HCT116 (cell line): ENCODE measurements at regions not wholly inside any gene's neighbourhood (a gene's known extent, or its start where the extent isn't known, plus 50 kb on each side); places are given as distances from the start of the nearest gene placed in this dataset.
A peak's percentile ranks its signal among the peaks of the same experiment; 100 is the strongest.

Source experiments
- CTCF ChIP-seq, 3 experiments: fragments of 200-600 bp in 1 of 3; sonication (generic) in 1 of 3; IDR thresholded peaks in 2 of 3; conservative IDR thresholded peaks in 1 of 3; 2 replicates each; pipeline ENCODE4 v1.5.1; 2012 to 2017; ENCODE audit warnings: low read depth in 2 of 3, low read length in 2 of 3, antibody characterized with exemption in 1 of 3, borderline replicate concordance in 1 of 3, control low read depth in 1 of 3, mild to moderate bottlenecking in 1 of 3, mixed read lengths in 1 of 3, mixed run types in 1 of 3, moderate library complexity in 1 of 3; ENCODE audit not compliant: insufficient read depth in 1 of 3
- REST ChIP-seq: IDR thresholded peaks from 2 replicates; pipeline ENCODE4 v1.6.1; 2012; ENCODE audit warnings: low read depth
- TF ChIP-seq, protein P1 (sequence below): IDR thresholded peaks from 2 replicates; pipeline ENCODE4 v1.6.1; 2012

DNA sequence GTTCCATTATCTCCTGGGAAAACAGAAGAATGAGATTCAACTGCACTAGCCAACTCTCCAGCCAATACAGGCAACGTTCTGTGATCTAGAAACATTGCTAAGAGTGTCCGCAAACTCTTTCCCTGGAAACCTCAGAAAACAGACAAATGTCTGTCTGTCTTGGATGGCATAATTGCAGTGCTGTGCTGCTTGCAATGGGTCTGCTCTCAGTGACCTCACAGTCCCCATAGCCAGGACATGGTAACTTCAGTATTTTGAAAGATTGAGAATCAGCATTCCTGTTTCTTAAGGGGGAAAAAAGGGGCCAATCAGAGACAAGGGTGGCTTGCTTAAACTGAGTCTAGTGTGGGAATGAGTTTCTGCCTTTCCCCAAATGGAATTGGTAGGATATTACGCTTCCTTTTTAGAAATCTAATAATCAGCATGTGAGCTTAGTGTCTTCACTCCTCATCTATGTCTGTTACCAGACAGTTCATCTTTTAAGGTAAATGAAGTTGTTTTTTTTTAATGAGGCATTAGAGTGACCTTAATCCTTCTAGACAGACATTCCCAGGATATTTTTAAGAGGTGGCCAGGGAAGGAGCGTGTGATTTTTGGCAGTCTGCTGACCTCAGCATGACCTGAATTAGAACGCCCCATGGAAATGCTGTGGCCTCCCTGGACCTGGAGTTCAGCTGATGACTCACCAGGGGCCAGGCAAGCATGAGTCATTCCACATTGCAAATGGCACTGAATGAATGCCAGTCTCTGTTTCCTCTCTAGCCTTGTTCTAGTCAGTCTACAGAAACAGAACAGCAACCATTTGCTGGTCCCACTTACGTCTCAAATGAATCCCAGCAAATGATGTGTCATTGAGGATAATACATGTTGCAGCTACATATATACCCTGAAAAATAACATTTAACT lies 210.2 kb upstream of the ACTBL2 start:
- TF ChIP-seq REST (no peak), CTCF (IDR thresholded peaks at IDR 0.05 in 2 of 3, conservative IDR thresholded peaks at IDR 0.05 in 1 of 3; ENCODE audit: borderline replicate concordance in 1 of 3, insufficient read depth in 1 of 3, low read depth in 2 of 3, low read length in 2 of 3) (no peak)
- TF ChIP-seq, protein P1, sequence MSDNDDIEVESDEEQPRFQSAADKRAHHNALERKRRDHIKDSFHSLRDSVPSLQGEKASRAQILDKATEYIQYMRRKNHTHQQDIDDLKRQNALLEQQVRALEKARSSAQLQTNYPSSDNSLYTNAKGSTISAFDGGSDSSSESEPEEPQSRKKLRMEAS, result peak; percentile 59
